Dedifferentiated amniotic fluid mesenchymal stem cell (primary cell): ENCODE measurements at regions not wholly inside any gene's neighbourhood (a gene's known extent, or its start where the extent isn't known, plus 50 kb on each side); places are given as distances from the start of the nearest gene placed in this dataset.
"Not testable (repeated sequence)": the region's sequence is repeated elsewhere in the genome, so short reads cannot be mapped to it uniquely, and the experiment has no call there.

Experiments used
- DNase-seq: peaks from one replicate; pipeline ENCODE4 v3.0.0-alpha.2; 2016; ENCODE audit errors: extremely low spot score

DNA sequence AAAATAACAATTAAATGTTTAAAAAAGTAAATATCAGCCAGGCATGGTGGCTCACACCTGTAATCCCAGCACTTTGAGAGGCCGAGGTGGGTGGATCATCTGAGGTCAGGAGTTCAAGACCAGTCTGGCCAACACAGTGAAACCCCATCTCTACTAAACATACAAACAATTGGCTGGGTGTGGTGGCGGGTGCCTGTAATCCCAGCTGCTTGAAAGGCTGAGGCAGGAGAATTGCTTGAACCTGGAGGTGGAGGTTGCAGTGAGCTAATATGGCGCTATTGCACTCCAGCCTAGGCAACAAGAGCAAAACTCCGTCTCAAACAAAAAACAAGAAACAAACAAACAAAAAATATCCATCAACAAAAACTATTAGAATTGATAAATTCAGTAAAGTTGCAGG is 77.5 kb downstream of the SNX5 start:
- DNase-seq: not testable (repeated sequence)

DNA sequence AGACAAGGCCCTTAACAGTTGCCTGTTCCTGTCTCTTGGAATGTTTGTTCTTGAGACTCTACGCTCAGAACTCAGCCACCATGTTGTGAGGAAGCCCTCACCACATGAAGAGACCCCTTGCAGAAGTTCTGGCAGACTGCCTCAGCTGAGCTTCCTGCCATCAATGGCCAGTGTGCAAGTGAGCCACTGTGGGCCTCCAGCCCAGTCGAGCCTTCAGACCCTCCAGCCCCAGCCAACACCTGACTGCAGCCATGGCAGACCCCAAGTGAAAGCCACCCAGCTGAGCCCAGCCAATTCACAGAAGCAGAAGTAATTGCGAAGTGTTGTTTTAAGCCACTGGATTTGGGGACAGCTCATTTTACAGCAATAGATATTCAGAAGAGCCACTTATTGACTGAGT is 78.3 kb downstream of the SNX5 start:
- DNase-seq: no peak

DNA sequence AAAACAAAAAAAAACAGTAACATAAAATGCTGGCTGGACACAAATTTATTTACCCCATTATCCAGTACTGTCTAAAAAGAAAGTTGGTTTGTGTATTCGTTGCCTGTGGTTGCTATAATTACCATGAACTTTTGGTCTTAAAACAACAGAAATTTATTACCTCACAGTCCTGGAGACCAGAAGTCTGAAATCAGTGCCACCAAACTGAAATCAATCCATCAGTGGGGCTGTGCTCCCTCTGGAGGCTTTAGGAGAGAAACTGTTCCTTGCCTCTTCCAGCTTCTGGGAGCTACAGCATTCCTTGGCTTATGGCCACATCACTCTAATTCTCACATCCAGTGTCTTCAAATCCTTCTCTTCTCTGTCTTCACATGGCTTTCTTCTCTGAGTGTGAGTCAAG is 79.4 kb downstream of the SNX5 start:
- no peak for DNase-seq

DNA sequence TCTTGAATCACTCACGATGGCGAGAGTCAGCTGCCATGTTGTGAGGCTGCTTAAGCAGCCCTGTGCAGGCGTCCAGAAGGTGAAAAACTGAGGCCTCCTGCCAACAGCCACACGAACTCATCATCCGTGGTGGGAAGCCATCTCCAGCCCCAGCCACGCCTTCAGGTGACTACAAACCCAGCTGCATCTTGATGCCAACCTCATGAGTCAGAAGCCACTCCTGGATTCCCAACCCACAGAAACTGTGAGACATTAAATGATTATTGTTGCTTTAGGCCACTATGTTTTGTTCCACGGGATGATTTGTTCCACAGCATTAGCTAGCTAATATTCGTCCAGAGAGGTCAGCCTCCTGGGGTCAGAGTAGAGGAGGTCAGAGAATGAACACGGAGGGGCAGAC is 80.5 kb downstream of the SNX5 start:
- no peak for DNase-seq

DNA sequence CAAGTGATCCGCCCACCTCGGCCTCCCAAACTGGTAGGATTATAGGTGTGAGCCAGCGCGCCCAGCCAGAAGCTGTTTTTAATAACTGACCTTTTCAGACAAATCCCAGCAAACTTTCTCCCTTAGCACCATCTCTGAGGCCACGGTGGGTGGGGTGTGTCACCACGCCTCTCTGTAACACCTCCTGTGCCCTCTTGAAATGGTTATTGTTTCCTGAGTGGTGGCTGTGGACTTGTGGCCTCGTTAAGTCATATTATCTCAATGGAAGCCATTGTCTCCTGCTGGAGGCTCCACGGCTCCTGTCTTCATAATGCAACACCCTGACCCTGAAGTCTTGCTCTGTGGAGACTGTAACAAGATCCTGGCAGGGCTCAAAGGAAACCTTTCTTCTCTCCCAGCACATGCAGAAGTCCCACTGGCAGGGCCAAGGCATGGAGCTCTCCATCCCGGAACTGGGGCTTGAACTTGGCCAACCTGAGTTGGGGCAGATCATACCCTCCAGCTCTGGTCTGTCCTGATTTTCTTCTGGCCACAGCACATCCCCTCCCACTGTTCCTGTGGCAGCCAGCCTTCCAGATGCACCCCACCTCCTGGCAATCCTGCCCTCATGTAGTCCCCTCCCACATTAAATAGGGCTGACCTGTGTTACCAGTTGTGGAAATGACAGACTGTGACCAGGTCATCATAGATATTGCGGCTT is 81.1 kb downstream of the SNX5 start:
- DNase-seq: no peak

DNA sequence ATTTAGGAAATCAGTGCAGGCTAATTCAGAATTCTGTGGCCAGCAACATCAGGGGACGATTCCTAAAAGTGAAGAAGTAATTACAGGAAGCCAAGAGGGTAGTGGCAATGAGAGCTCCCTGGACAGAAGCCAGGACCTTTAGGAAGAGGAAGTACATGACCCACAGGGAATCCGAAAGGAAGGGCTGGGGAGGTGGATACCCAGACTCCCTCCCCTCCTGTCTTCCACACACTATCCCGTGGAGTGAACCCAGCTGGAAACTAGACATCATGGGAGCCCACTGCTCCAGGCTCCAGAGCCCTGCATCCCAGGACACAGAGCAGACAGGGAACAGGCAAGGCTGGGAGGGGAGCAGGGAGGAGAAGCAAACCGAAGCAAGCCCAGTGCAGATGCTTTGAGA is 83.0 kb downstream of the SNX5 start:
- DNase-seq: no peak

DNA sequence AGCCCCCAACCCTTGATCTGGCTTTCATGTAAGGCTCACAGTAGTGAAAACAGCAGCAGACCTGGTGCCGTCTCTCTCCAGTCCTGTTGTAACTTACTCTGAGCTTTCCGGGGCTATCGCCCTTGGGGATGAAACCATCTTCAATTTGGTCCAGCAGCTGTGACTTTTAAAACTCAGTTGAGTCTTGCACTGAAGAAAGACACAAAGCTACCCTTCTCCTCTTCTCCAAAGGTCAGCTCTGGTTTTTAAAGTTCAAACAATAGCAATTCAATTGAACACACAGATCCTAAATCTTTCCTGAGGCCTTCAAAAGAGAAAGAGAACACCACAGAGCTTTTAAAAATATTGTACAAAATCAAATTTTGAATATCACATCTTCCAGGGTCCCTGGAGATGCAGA is 83.5 kb downstream of the SNX5 start:
- no peak for DNase-seq

DNA sequence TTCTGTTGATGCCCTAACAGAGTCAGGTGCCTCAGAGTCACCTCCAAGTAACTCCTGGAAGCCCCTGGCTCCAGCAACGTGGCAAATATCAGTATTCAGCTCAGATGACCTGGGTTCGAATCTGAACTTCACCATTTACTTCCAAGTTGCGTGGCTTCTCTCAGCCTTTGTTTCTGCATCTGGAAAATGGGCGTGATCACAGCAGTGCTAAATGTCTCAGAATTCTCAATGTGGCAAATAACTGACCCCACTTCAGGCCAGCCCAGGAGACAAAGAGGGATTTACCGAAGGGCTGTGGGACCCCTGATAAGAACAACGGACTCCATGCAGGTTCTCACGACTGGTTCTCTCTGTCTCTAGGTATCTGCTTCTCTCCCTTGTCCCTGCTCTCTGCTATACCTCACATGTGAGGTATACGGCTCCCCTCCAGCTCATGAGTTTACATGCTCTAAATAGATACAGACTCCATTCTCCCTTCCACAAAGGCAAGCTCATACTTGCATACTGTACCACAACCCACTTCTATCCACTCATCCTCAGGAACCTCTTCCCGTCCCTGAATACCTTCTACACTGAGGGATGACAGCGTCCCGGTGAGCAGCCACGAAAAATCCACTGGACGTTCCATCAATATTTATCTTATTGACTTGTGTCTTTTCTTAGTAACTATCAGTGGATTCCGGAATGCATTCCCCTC is 84.1 kb downstream of the SNX5 start:
- no peak for DNase-seq

DNA sequence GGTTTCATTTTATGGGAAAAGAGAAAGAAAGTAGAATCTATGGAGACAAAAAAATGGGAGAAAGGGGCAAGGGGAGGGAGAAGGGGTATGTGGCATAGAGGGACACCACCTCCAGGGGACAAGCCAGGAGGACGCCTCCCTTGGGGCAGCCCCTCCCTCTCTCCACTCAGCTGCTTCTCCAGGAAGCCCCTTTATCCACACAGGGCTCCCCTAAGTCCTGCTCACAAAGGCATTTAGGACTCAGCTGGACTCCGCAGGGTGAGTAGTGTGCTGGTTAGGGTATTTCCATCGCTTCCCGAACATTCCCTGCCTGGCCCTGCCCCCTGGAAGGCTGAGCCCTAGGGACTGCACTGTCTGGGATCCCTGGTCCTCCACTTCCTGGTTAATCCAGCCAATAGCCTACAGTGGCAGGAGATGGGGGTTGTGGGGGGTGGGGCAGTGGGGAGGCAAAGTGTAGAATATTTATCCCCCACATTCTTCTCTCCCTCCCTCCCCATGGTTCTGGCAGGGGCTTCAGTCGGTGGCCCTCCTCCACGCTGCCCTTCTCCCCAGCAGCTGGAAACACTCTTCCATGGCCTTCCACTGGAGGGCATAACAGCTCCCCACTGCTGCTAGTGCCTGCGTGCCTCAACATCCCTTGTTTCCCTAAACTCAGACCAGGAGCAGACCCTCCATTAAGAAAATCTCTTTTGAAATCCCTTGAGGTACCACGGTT is 84.8 kb downstream of the SNX5 start:
- DNase-seq: no peak

DNA sequence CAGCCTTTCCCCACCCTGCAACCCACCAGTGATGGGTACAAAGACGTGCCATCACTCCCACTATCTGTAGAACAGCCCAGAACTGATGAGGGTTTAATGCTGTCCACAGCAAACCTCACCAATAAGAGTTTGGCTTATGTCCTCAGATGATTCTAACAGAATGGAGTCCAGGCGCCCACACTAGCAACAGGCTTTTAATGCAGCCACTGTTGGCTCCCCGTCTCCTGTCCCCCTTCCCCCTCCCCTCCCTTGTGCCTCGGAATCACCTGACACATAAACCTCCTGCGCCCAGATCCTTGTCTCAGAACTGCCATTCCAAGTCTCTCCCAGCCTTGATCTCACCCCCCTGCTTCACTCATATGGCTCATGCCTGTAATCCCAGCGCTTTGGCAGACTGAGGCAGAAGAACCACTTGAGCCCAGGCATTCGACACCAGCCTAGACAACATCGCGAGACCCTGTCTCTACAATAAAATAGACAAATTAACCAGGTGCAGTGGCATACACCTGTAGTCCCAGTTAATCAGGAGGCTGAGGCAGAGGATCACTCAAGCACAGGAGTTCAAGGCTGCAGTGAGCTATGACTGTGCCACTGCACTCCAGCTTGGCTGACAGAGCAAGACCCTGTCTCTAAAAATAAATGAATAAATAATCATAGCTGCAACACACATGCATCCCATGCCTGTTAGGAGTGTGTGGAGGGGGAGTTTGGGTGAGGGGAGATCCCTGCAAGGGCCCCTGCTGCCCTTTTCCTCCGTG is 85.6 kb downstream of the SNX5 start:
- no peak for DNase-seq

DNA sequence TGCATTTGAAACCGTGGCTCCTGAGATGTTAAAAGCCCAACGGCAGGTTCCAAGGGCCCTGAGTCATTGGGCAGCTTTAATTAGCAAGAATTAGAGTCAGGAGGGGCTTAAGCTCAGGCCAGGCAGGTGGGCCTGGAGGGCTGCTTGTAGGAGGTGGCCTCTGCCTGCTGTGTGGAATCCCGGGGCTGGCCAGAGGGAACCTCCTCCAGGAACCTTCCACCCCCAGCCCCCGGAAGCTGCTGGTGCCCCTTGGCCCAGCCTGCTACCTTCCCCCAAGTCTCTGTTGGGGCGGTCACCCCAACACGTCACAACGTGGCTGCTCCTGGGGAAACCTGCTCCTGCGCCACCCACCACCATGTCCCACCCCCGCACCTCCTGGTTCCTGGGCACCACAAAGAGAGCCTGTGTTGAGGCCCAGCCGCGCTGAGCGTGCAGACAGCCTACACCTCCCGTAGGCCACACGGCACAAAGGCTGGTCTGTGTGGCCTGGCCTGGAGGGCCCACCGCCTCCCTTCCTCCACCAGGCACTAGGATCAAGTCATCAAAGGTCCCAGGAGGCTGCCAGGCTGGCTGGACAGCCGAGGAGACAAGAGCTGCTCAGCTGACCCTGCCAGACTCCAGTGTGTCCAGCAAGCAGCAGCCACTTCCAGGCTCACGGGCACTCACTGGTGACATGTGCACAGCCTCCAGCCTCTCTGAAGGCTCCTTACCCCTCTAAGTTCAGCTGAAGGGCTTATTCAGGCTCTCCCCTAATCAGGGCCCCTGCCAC is 86.3 kb downstream of the SNX5 start:
- DNase-seq: no peak

DNA sequence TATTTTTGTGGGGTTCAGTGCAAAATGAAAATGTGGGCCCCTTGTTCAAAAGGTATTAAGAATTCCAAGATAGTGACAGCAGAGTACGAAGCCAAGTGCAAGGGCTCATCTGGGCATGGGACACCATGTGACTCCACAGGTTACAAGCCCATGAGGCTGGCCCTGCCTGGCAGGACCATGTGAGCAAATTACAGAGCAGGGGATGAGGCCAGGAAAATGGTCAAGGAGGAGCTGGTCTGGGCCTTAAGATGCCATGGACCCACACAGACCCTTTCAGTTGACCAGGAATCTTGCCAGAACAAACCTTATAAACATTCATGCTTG is 86.9 kb downstream of the SNX5 start:
- DNase-seq: no peak

DNA sequence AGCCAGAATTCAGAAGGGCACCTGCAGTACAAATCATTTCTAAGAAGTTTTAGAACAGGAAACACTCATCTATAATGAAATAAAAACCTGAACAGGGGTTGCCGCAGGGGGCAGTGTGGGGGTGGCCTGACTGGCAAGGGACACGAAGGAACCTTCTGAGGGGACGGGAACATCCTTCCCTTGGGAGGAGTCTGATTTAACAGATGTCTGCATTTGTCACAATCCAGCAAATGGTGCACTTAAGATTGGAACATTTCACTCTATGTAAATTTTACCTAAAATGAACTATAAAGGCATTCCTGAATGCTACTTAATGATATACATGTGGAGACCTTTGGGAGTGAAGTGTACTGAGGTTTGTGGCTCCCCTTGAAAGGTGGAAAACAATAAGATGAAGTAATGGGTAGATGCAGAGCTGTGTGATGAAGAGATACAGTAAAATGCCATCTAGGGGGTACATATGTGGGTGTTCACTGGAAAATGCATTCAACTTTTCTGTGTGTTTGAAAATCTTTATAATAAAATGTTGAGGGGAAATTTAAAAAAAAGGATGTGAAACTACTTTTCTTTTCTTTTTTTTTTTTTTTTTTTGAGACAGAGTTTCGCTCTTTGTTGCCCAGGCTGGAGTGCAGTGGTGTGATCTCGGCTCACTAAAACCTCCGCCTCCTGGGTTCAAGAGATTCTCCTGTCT is 89.5 kb downstream of the SNX5 start:
- no peak for DNase-seq

DNA sequence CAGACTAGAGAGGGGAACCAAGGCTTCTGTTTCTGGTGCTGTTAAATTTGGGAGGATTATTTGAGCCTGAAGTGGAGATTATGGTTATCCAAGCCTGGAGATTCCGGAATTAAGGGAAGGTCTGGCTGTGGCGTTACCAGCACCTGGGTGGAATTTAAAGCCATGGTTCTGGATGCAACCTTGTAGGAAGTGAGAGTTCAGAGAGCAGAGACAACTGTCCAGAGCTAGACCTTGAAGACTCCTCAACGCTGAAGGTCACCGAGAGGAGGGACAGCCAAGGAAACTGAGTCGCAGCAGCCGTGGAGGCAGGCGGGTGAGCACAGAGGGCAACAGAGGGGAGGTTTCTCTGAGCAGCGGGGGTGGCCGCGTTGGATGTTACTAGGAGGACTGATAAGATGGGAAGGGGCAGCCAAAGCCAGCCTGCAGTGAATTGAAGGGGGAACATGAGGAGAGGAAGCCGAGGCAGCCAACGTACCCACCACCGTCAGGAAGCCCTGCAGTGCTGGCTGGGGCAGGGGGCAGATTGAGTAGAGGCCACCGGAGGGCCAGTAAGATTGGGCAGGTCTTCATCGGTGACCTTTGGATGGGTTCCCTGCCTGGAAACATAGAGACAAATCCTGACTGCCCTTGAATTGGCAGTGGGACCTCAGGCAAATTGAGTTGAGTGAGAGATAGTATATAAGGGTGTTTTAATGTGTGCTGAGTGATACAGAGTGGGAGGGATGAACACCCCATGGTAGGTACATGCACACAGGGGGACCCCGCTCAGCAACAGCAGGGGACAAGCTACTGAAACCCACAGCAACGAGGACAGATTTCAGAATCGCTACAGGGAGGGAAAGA is 90.3 kb downstream of the SNX5 start:
- DNase-seq: no peak

DNA sequence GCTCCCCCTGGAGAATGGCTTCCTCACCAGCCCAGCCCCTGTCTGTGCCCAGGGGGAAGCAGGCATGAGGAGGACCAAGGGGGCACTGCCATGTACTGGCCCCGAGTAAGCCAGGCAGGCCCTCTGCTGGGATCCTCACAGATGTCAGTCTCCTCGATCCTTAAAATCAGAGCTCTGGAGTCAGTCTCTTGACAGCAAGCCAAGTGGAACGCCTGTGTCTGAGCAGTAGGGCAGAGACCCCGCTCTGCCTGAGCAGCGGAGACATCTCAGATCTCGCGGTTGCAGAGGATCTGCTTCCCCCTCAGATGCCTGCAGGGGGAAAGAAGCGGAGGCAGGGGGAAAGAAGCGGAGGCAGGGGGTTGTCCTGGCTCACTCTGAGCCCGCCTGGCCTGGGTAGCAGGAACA is 92.6 kb downstream of the SNX5 start:
- no peak for DNase-seq

DNA sequence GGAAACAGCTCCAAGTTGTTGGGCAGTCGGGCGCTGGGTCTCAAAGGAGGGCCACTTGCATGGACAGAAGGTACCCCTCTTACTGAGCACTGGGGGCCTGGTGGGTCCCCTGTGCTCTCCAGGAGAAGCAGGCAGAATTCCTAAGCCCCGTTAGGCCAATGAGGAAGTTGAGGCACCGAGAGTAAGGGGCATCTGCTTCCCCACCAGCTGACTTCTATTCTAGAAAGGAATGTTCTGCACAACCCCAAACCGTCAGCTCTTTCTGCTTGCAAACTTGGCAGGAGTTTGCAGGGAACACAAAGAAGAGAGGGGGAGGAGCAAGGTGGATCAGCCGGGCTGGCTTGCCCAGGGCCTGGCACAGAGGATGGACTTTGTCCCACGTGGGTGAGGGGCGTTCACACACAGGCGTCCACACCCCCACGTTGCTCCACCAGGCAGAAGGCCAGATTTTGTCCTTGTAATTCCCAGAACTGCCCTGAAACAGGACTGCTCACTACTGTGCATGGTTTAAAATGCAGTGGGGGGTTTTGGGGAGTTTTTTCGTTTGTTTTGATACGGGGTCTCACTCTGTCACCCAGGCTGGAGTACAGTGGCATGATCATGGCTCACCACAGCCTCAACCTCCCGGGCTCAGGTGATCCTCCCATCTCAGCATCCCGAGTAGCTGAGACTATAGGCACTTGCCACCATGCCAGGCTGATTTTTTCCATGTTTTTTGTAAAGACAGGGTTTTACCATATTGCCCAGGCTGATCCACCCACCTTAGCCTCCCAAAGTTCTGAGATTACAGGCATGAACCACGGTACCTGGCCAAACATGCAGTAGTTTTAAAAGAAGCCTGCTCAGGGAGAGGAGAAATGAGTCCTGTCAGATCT is 93.3 kb downstream of the SNX5 start:
- DNase-seq: peak; percentile 69

DNA sequence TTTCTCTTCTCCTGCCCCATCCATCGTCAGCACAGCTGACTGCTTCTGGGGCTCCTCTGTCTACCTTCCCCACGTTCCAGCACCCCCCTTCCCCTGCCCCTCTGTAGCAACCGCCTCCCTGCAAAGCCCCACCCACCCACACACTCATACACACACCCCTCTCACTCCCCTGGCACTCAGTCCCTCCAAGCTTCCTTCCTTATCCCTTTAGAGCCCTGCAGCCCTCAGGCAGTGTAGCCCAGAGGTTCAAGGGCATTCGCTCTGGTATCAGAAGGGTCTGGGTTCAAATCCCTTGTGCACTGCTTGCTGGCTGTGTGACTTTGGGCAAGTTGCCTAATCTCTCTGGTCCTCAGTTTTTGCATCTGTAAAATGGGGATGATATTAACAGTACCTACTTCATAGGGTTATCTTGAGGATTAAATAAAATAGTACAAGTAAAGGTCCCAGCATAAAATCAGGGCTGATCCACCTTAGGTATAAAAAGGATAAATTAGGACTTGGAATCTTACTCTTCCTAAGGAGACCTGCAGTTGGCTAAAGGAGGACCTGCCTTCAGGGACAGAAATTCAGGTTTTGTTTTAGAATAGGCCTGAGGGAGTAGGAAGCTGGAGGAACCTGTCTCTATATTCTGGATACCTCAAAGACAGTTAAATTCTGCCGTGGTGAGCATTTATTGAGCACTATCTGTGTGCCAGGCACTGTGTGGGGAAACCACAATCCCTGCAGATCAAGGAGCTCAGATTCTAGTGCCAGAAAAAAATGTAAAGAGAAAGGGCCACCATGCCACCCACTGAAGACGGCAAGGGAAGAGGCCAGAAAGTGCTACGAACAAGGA is 94.1 kb downstream of the SNX5 start:
- no peak for DNase-seq
